Common myeloid progenitor, CD34-positive (primary cell): ENCODE measurements at regions not wholly inside any gene's neighbourhood (a gene's known extent, or its start where the extent isn't known, plus 50 kb on each side); places are given as distances from the start of the nearest gene placed in this dataset.

Source experiments
- CTCF ChIA-PET: fragments of 350-600 bp; sonication (Branson Sonifier 250); formaldehyde crosslinking; loops from one replicate; lab custom pipeline; 2021; ENCODE audit warnings: antibody characterized with exemption; lab: Charles Lee
- POLR2A ChIA-PET: fragments of 350-600 bp; sonication (Branson Sonifier 250); formaldehyde crosslinking; loops from one replicate; lab custom pipeline; 2021; ENCODE audit warnings: antibody characterized with exemption; lab: Charles Lee
- DNase-seq, 3 donors: peaks; one replicate each; pipeline versions ENCODE4 v3.0.0 to v3.0.0-alpha.2; 2013
- H3K27ac ChIP-seq, 2 experiments: 1 replicate in 1 of 2; 2 replicates in 1 of 2; pipeline ENCODE4 v1.7.0; 2013; ENCODE audit warnings: inconsistent platforms in 2 of 2, low read length in 2 of 2, mild to moderate bottlenecking in 2 of 2, low read depth in 1 of 2, moderate library complexity in 1 of 2; ENCODE audit not compliant: severe bottlenecking in 2 of 2, insufficient read depth in 1 of 2, poor library complexity in 1 of 2
- H3K27me3 ChIP-seq, 5 experiments: replicated peaks in 2 of 5; 1 replicate in 3 of 5; 2 replicates in 2 of 5; pipeline versions ENCODE4 v1.6.1 to v1.7.0; 2013; ENCODE audit warnings: low read length in 4 of 5, mild to moderate bottlenecking in 2 of 5, moderate library complexity in 2 of 5, inconsistent platforms in 1 of 5; ENCODE audit not compliant: insufficient read depth in 5 of 5, control insufficient read depth in 4 of 5
- H3K36me3 ChIP-seq, 4 experiments: 1 replicate in 2 of 4; 2 replicates in 2 of 4; pipeline versions ENCODE4 v1.6.1 to v1.7.0; 2013; ENCODE audit warnings: low read length in 3 of 4, control low read depth in 1 of 4, mild to moderate bottlenecking in 1 of 4; ENCODE audit not compliant: control insufficient read depth in 4 of 4, insufficient read depth in 4 of 4
- H3K4me1 ChIP-seq, 4 experiments: 1 replicate in 3 of 4; 2 replicates in 1 of 4; pipeline versions ENCODE4 v1.6.1 to v1.7.1; 2013; ENCODE audit warnings: low read length in 3 of 4, mild to moderate bottlenecking in 3 of 4, control low read depth in 1 of 4, inconsistent platforms in 1 of 4, moderate library complexity in 1 of 4; ENCODE audit not compliant: control insufficient read depth in 4 of 4, insufficient read depth in 4 of 4; ENCODE audit errors: control extremely low read depth in 1 of 4
- H3K4me3 ChIP-seq, 7 experiments: 1 replicate in 4 of 7; 2 replicates in 3 of 7; pipeline versions ENCODE4 v1.5.1 to v1.7.0; 2013; ENCODE audit warnings: mild to moderate bottlenecking in 7 of 7, low read length in 6 of 7, moderate library complexity in 6 of 7, inconsistent platforms in 2 of 7, low read depth in 2 of 7, control low read depth in 1 of 7; ENCODE audit not compliant: insufficient read depth in 4 of 7, control insufficient read depth in 1 of 7; ENCODE audit errors: extremely low read depth in 1 of 7
- H3K9me3 ChIP-seq, 5 experiments: 1 replicate in 4 of 5; 2 replicates in 1 of 5; pipeline versions ENCODE4 v1.6.1 to v1.7.1; 2013; ENCODE audit warnings: low read length in 4 of 5, mild to moderate bottlenecking in 2 of 5, inconsistent platforms in 1 of 5, low read depth in 1 of 5, moderate library complexity in 1 of 5; ENCODE audit not compliant: control insufficient read depth in 4 of 5, insufficient read depth in 2 of 5; ENCODE audit errors: control extremely low read depth in 1 of 5
- WGBS: methylation state at CpG from one replicate; pipeline ENCODE4 v1.1.5; 2013; ENCODE audit not compliant: insufficient coverage; 5-methylcytosine and 5-hydroxymethylcytosine counted together

GRCh38 chr22:27377501-27378295 is 423.9 kb downstream of the MN1 start:
- H3K36me3 ChIP-seq, result no peaks in the 10 kb centered on the region
- peaks cover 0 to 3% (median 0%) of the 10 kb centered on the region in 5 experiments for H3K9me3 ChIP-seq

GRCh38 chr22:27378311-27378800 is 423.2 kb downstream of the MN1 start:
- Histone ChIP-seq H3K36me3 (no peaks in the 10 kb centered on the region), H3K27me3 (peaks cover 0 to 4% (median 0%) of the 10 kb centered on the region in 5 experiments), H3K27ac (no peak overlapping the region), H3K4me3 (no peak overlapping the region), H3K4me1 (peaks cover 0 to 2% (median 0%) of the 10 kb centered on the region in 4 experiments), H3K9me3 (peaks cover 0 to 3% (median 0%) of the 10 kb centered on the region in 5 experiments)
- CTCF ChIA-PET, result no interaction called here
- 82% methylated on average over 10 of the region's 13 CpGs for WGBS
- no peak for DNase-seq
- POLR2A ChIA-PET, result no interaction called here

More at GRCh38 chr22:27377501-27378295, 423.9 kb downstream of the MN1 start:
- POLR2A ChIA-PET, result no interaction called here
- no peak for DNase-seq
- 90% methylated on average over 8 of the region's 17 CpGs for WGBS
- no peak overlapping the region for H3K4me3 ChIP-seq
- peaks cover 0 to 2% (median 0%) of the 10 kb centered on the region in 4 experiments for H3K4me1 ChIP-seq
- CTCF ChIA-PET, result no interaction called here
- peaks cover 0 to 4% (median 0%) of the 10 kb centered on the region in 5 experiments for H3K27me3 ChIP-seq
- no peak overlapping the region for H3K27ac ChIP-seq

GRCh38 chr22:27378995-27379394 is 422.6 kb downstream of the MN1 start:
- POLR2A ChIA-PET, result no interaction called here

GRCh38 chr22:27380855-27381254 is 420.7 kb downstream of the MN1 start:
- no peak overlapping the region for H3K4me3 ChIP-seq
- H3K4me1 ChIP-seq, result peaks cover 0 to 2% (median 0%) of the 10 kb centered on the region in 4 experiments
- H3K36me3 ChIP-seq, result no peaks in the 10 kb centered on the region
- H3K9me3 ChIP-seq, result no peaks in the 10 kb centered on the region
- ChIA-PET CTCF (no interaction called here), POLR2A (no interaction called here)
- DNase-seq, result no peak
- peaks cover 0 to 6% (median 0%) of the 10 kb centered on the region in 5 experiments for H3K27me3 ChIP-seq
- WGBS, result 100% methylated on average over 9 of the region's 16 CpGs
- no peak overlapping the region for H3K27ac ChIP-seq

More at GRCh38 chr22:27378995-27379394, 422.6 kb downstream of the MN1 start:
- Histone ChIP-seq H3K27me3 (peaks cover 0 to 4% (median 0%) of the 10 kb centered on the region in 5 experiments), H3K9me3 (peaks cover 0 to 3% (median 0%) of the 10 kb centered on the region in 5 experiments), H3K4me1 (peaks cover 0 to 2% (median 0%) of the 10 kb centered on the region in 4 experiments), H3K4me3 (no peak overlapping the region), H3K36me3 (no peaks in the 10 kb centered on the region), H3K27ac (no peak overlapping the region)
- 80% methylated on average over 4 of the region's 4 CpGs for WGBS
- no peak for DNase-seq
- CTCF ChIA-PET, result no interaction called here

GRCh38 chr22:27381552-27381951 is 420.0 kb downstream of the MN1 start:
- H3K27ac ChIP-seq, result no peak overlapping the region
- H3K4me1 ChIP-seq, result peaks cover 0 to 2% (median 0%) of the 10 kb centered on the region in 4 experiments
- H3K27me3 ChIP-seq, result peaks cover 0 to 9% (median 0%) of the 10 kb centered on the region in 5 experiments
- no peak for DNase-seq
- 48% methylated on average over 3 of the region's 4 CpGs for WGBS
- no peaks in the 10 kb centered on the region for H3K36me3 ChIP-seq
- POLR2A ChIA-PET, result no interaction called here
- no peaks in the 10 kb centered on the region for H3K9me3 ChIP-seq
- CTCF ChIA-PET, result no interaction called here
- H3K4me3 ChIP-seq, result no peak overlapping the region

- H3K27ac ChIP-seq, result no peak overlapping the region
- ChIA-PET POLR2A (no interaction called here), CTCF (no interaction called here)
- H3K4me3 ChIP-seq, result no peak overlapping the region
- no peaks in the 10 kb centered on the region for H3K36me3 ChIP-seq
- WGBS, result 90% methylated on average over 3 of the region's 6 CpGs
- H3K9me3 ChIP-seq, result no peaks in the 10 kb centered on the region
- DNase-seq, result no peak
- H3K27me3 ChIP-seq, result peaks cover 0 to 9% (median 0%) of the 10 kb centered on the region in 5 experiments
- peaks cover 0 to 2% (median 0%) of the 10 kb centered on the region in 4 experiments for H3K4me1 ChIP-seq
Observed at GRCh38 chr22:27381960-27382742, 419.4 kb downstream of the MN1 start.
